Stimulated activated naive B cell treated with anti-CD40 and anti-IgM and Interleukin-4, amounts not matched to agents 10 μg/mL and 1 μg/mL and 100 μg/mL, for 72 hours (primary cell): ENCODE measurements at regions not wholly inside any gene's neighbourhood (a gene's known extent, or its start where the extent isn't known, plus 50 kb on each side); places are given as distances from the start of the nearest gene placed in this dataset.
"Not testable (repeated sequence)": the region's sequence is repeated elsewhere in the genome, so short reads cannot be mapped to it uniquely, and the experiment has no call there.

Source experiments
- ATAC-seq, 2 donors: fragments of 150-1000 bp; cut with Tn5 transposase; replicated peaks; 2 replicates each; pipeline ENCODE4 v1.10.0; 2021; ENCODE audit warnings: moderate library complexity in 1 of 2
- DNase-seq: peaks from one replicate; pipeline ENCODE4 v3.0.0; 2021
- H3K27ac Mint-ChIP-seq: one replicate; pipeline ENCODE4 v1.8.0; 2022; ENCODE audit warnings: mild to moderate bottlenecking, mixed read lengths
- H3K27me3 Mint-ChIP-seq, 2 donors: one replicate each; pipeline ENCODE4 v1.8.0; 2022; ENCODE audit warnings: mixed read lengths in 2 of 2
- H3K36me3 Mint-ChIP-seq, 2 donors: one replicate each; pipeline ENCODE4 v1.8.0; 2022; ENCODE audit warnings: mixed read lengths in 2 of 2, mild to moderate bottlenecking in 1 of 2
- H3K4me1 Mint-ChIP-seq, 2 donors: one replicate each; pipeline ENCODE4 v1.8.0; 2022; ENCODE audit warnings: mixed read lengths in 2 of 2, mild to moderate bottlenecking in 1 of 2
- H3K4me3 Mint-ChIP-seq, 2 donors: one replicate each; pipeline ENCODE4 v1.8.0; 2022; ENCODE audit warnings: mild to moderate bottlenecking in 2 of 2, mixed read lengths in 2 of 2, moderate library complexity in 1 of 2
- H3K9me3 Mint-ChIP-seq, 2 donors: one replicate each; pipeline ENCODE4 v1.8.0; 2022; ENCODE audit warnings: mixed read lengths in 2 of 2, mild to moderate bottlenecking in 1 of 2

GRCh38 chr16:85527767-85528297, 85.3 kb upstream of the GSE1 start:
- Mint-ChIP-seq H3K36me3 (no peaks in the 10 kb centered on the region), H3K9me3 (no peaks in the 10 kb centered on the region)

GRCh38 chr16:85528528-85529387, 84.4 kb upstream of the GSE1 start:
- H3K27ac Mint-ChIP-seq: no peak overlapping the region
- H3K9me3 Mint-ChIP-seq: no peaks in the 10 kb centered on the region
- peaks cover 0 to 3% of the 10 kb centered on the region in 2 donors for H3K4me1 Mint-ChIP-seq
- no peak overlapping the region for H3K4me3 Mint-ChIP-seq
- peak in 1 of 2 donors; percentile 41 for ATAC-seq
- H3K36me3 Mint-ChIP-seq: no peaks in the 10 kb centered on the region
- no peak for DNase-seq
- peaks cover 6 to 9% of the 10 kb centered on the region in 2 donors for H3K27me3 Mint-ChIP-seq

More at GRCh38 chr16:85527767-85528297, 85.3 kb upstream of the GSE1 start:
- Mint-ChIP-seq H3K27ac (peak overlapping the region; percentile 26), H3K27me3 (peaks cover 12 to 13% of the 10 kb centered on the region in 2 donors), H3K4me1 (peaks cover 0 to 4% of the 10 kb centered on the region in 2 donors), H3K4me3 (no peak overlapping the region)
- ATAC-seq (no peak), DNase-seq (no peak)

GRCh38 chr16:85529489-85530369, 83.4 kb upstream of the GSE1 start:
- peaks cover 6 to 9% of the 10 kb centered on the region in 2 donors for H3K27me3 Mint-ChIP-seq
- H3K4me3 Mint-ChIP-seq: no peak overlapping the region
- peaks cover 0 to 4% of the 10 kb centered on the region in 2 donors for H3K4me1 Mint-ChIP-seq
- DNase-seq (no peak), ATAC-seq (no peak)
- no peak overlapping the region for H3K27ac Mint-ChIP-seq
- no peaks in the 10 kb centered on the region for H3K36me3 Mint-ChIP-seq
- no peaks in the 10 kb centered on the region for H3K9me3 Mint-ChIP-seq

GRCh38 chr16:85530370-85530739, 82.8 kb upstream of the GSE1 start:
- DNase-seq: no peak
- Mint-ChIP-seq H3K4me1 (peaks cover 1 to 4% of the 10 kb centered on the region in 2 donors), H3K27ac (no peak overlapping the region), H3K4me3 (no peak overlapping the region), H3K36me3 (no peaks in the 10 kb centered on the region), H3K27me3 (peaks cover 6 to 9% of the 10 kb centered on the region in 2 donors), H3K9me3 (no peaks in the 10 kb centered on the region)
- ATAC-seq: no peak

- DNase-seq (no peak), ATAC-seq (no peak)
- H3K36me3 Mint-ChIP-seq: no peaks in the 10 kb centered on the region
- peaks cover 6 to 10% of the 10 kb centered on the region in 2 donors for H3K27me3 Mint-ChIP-seq
- no peaks in the 10 kb centered on the region for H3K9me3 Mint-ChIP-seq
- H3K4me3 Mint-ChIP-seq: no peak overlapping the region
- H3K4me1 Mint-ChIP-seq: peaks cover 9 to 13% of the 10 kb centered on the region in 2 donors
- H3K27ac Mint-ChIP-seq: no peak overlapping the region
Measured at GRCh38 chr16:85531516-85531915, 81.6 kb upstream of the GSE1 start.

DNA sequence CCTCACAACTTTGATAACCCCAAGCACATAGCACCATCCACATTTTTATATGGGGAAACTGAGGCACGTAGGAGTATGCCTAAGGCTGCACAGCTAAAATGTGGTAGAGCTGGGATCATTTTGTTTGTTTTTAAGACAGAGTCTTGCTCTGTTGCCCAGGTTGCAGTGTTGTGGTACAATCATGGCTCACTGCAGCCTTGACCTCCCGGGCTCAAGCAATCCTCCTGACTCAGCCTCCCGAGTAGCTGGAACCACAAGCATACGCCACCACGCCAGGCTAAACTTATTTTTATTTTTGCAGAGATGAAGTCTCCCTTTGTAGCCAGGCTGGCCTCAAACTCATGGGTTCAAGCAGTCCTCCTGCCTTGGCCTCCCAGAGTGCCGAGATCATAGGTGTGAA, 81.0 kb upstream of the GSE1 start:
- H3K9me3 Mint-ChIP-seq: no peaks in the 10 kb centered on the region
- DNase-seq (no peak), ATAC-seq (no peak)
- H3K36me3 Mint-ChIP-seq: no peaks in the 10 kb centered on the region
- peaks cover 13 to 17% of the 10 kb centered on the region in 2 donors for H3K4me1 Mint-ChIP-seq
- no peak overlapping the region for H3K27ac Mint-ChIP-seq
- no peak overlapping the region for H3K4me3 Mint-ChIP-seq
- peaks cover 13 to 16% of the 10 kb centered on the region in 2 donors for H3K27me3 Mint-ChIP-seq

GRCh38 chr16:85533593-85533992, 79.5 kb upstream of the GSE1 start:
- not testable (repeated sequence) for DNase-seq, H3K36me3 Mint-ChIP-seq, H3K27ac Mint-ChIP-seq, H3K9me3 Mint-ChIP-seq, ATAC-seq, H3K4me3 Mint-ChIP-seq
- peaks cover 9 to 18% of the 10 kb centered on the region in 2 donors for H3K27me3 Mint-ChIP-seq
- peaks cover 13 to 17% of the 10 kb centered on the region in 2 donors for H3K4me1 Mint-ChIP-seq

- H3K4me3 Mint-ChIP-seq: no peak overlapping the region
- ATAC-seq: no peak
Measured at GRCh38 chr16:85534536-85535351, 78.4 kb upstream of the GSE1 start.

DNA sequence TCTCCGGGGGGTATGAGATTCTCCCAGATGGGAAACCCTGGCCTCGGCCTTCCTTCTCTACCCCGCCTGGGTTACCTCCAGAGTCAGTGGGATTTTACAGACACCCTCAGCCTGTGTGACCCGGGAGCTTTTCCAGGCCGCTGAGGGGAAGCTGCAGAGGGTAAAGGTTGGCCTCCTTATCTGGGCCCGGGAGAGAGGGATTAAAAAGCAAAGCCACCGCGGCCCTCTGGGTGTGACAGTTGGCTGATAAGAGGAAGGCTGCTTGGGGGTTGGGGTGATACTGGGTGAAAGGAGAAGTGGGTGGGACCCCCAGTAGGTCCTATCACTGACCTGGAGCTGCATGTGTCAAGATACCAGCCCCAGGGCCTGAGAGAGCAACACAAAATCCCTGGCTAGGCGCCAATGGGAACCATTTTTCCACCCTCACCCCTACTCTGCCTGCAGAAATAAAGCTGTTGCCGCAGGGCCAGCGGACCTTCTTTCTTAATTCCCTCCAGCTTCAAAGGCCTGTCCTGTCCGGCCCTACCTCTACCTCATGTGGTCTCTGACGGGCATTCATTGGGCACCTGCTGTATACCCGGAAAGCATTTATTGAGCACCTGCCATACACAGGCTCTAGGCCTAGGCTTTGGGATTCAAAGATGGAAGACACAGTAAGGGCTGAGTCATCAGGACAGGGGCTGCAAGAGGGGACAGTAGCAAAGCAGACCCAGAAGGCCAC, 77.6 kb upstream of the GSE1 start:
- no peak overlapping the region for H3K4me3 Mint-ChIP-seq
- peaks cover 7% of the 10 kb centered on the region in 2 donors for H3K36me3 Mint-ChIP-seq
- DNase-seq: no peak
- H3K4me1 Mint-ChIP-seq: peaks cover 13 to 17% of the 10 kb centered on the region in 2 donors
- no peak overlapping the region for H3K27ac Mint-ChIP-seq
- H3K9me3 Mint-ChIP-seq: peaks cover 4 to 8% of the 10 kb centered on the region in 2 donors
- H3K27me3 Mint-ChIP-seq: peaks cover 9 to 18% of the 10 kb centered on the region in 2 donors
- no peak for ATAC-seq

More at GRCh38 chr16:85534536-85535351, 78.4 kb upstream of the GSE1 start:
- Mint-ChIP-seq H3K27me3 (peaks cover 9 to 18% of the 10 kb centered on the region in 2 donors), H3K36me3 (peaks cover 3 to 4% of the 10 kb centered on the region in 2 donors), H3K27ac (no peak overlapping the region), H3K4me1 (peaks cover 13 to 17% of the 10 kb centered on the region in 2 donors), H3K9me3 (peaks cover 2 to 4% of the 10 kb centered on the region in 2 donors)
- no peak for DNase-seq

GRCh38 chr16:85536073-85536410, 77.1 kb upstream of the GSE1 start:
- Mint-ChIP-seq H3K4me3 (no peak overlapping the region), H3K27ac (no peak overlapping the region), H3K36me3 (peaks cover 7% of the 10 kb centered on the region in 2 donors), H3K4me1 (peaks cover 16 to 22% of the 10 kb centered on the region in 2 donors), H3K27me3 (peaks cover 9 to 18% of the 10 kb centered on the region in 2 donors), H3K9me3 (peaks cover 4 to 8% of the 10 kb centered on the region in 2 donors)
- DNase-seq: no peak
- peak; percentile 55 to 65 for ATAC-seq

DNA sequence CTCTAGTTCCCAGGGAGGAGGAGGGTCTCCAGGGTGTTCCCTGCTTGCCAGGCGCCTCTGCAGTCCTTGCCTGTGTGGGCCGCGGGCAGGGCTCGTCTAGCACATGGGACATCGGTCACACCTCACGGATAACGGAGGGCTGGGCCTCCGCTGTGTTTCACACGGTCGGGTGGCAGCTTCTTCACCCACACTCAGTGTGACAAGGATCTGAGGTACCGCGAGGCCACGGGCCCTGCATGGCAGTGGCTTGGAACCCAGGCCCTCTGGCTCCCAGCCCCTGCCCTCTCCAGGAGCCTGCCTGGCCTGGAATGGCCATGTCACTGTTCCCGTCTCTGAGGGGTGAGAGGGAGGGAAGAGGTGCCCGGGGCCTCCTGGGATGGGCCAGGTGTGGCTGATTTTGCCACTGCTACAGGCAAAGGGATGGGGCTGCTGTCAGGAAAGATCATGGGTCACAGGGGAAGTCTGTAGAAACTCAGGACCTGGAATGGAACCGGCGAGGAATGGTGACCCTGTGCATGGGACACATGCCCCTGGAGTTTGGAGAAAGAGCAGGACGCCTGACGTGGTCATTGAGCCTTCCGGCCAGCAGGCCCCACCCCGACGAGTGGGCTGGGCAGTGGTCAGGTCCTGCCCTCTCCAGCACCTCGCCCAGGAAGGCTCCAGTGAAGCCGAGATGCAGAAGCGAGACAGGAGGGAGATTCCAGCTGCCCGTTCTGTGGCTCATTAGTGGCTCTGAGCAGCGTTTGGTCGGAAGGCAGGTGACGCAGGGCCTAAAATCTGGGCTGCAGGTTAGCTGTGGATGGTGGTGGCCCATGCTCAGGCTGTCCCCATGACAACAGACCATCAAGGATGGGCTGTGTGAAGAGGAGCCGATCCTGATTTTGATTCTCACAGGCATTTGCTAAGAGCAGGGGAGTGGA, 76.5 kb upstream of the GSE1 start:
- Mint-ChIP-seq H3K27ac (peak overlapping the region; percentile 10), H3K9me3 (peaks cover 4 to 8% of the 10 kb centered on the region in 2 donors)
- peak; percentile 52 to 63 for ATAC-seq

GRCh38 chr16:85537331-85537788, 75.8 kb upstream of the GSE1 start:
- H3K4me1 Mint-ChIP-seq: peaks cover 20 to 30% of the 10 kb centered on the region in 2 donors
- peaks cover 4 to 8% of the 10 kb centered on the region in 2 donors for H3K9me3 Mint-ChIP-seq
- no peak overlapping the region for H3K4me3 Mint-ChIP-seq
- peaks cover 7% of the 10 kb centered on the region in 2 donors for H3K36me3 Mint-ChIP-seq
- no peak overlapping the region for H3K27ac Mint-ChIP-seq
- H3K27me3 Mint-ChIP-seq: peaks cover 9 to 18% of the 10 kb centered on the region in 2 donors
- ATAC-seq: no peak
- no peak for DNase-seq

More for the DNA sequence above, 76.5 kb upstream of the GSE1 start:
- no peak for DNase-seq
- Mint-ChIP-seq H3K4me1 (peaks cover 17 to 24% of the 10 kb centered on the region in 2 donors), H3K27me3 (peaks cover 9 to 18% of the 10 kb centered on the region in 2 donors), H3K4me3 (peak overlapping the region in 1 of 2 donors; percentile 6), H3K36me3 (peaks cover 7% of the 10 kb centered on the region in 2 donors)
